DOHH2 (cell line): ENCODE measurements at regions not wholly inside any gene's neighbourhood (a gene's known extent, or its start where the extent isn't known, plus 50 kb on each side); places are given as distances from the start of the nearest gene placed in this dataset.

Source experiments
- H3F3A ChIP-seq: fragments of 200-600 bp; sonication (generic), shearing (Covaris generic); 2 replicates; pipeline ENCODE4 v1.6.0; 2016; ENCODE audit warnings: antibody characterized with exemption, mild to moderate bottlenecking; ENCODE audit not compliant: control insufficient read depth, insufficient read depth
- H3K27ac ChIP-seq: fragments of 200-600 bp; sonication (generic); 2 replicates; pipeline ENCODE4 v1.5.1; 2014; ENCODE audit warnings: low read depth, mild to moderate bottlenecking, low read length, moderate library complexity
- H3K27me3 ChIP-seq: fragments of 200-600 bp; sonication (generic); 2 replicates; pipeline ENCODE4 v1.6.1; 2014; ENCODE audit warnings: mild to moderate bottlenecking, low read length, mixed read lengths; ENCODE audit not compliant: control insufficient read depth
- H3K36me3 ChIP-seq: fragments of 200-600 bp; sonication (generic); 2 replicates; pipeline ENCODE4 v1.6.1; 2014; ENCODE audit warnings: mild to moderate bottlenecking, low read length, moderate library complexity, mixed read lengths; ENCODE audit not compliant: control insufficient read depth
- H3K4me1 ChIP-seq: fragments of 200-600 bp; sonication (generic); 2 replicates; pipeline ENCODE4 v1.6.1; 2014; ENCODE audit warnings: mild to moderate bottlenecking, low read length, mixed read lengths; ENCODE audit not compliant: control insufficient read depth
- H3K4me2 ChIP-seq: fragments of 200-600 bp; sonication (generic); 2 replicates; pipeline ENCODE4 v1.6.0; 2014; ENCODE audit warnings: mild to moderate bottlenecking, low read length, moderate library complexity
- H3K4me3 ChIP-seq: fragments of 200-600 bp; sonication (generic); 2 replicates; pipeline ENCODE4 v1.5.1; 2014; ENCODE audit warnings: mild to moderate bottlenecking, low read length, mixed read lengths
- H3K79me2 ChIP-seq: fragments of 200-600 bp; sonication (generic); 2 replicates; pipeline ENCODE4 v1.6.1; 2014; ENCODE audit warnings: mild to moderate bottlenecking, low read length, mixed read lengths; ENCODE audit not compliant: control insufficient read depth
- H3K9me2 ChIP-seq: fragments of 200-600 bp; sonication (generic); replicated peaks from 2 replicates; pipeline ENCODE4 v1.6.1; 2014; ENCODE audit warnings: mild to moderate bottlenecking, low read length, mixed read lengths; ENCODE audit not compliant: control insufficient read depth
- H3K9me3 ChIP-seq: fragments of 200-600 bp; sonication (generic); 2 replicates; pipeline ENCODE4 v1.6.1; 2014; ENCODE audit warnings: antibody characterized with exemption, low read length, mixed read lengths; ENCODE audit not compliant: control insufficient read depth, insufficient read depth
- H4K20me1 ChIP-seq: fragments of 200-600 bp; sonication (generic); 2 replicates; pipeline ENCODE4 v1.6.0; 2014; ENCODE audit warnings: low read depth, mild to moderate bottlenecking, antibody characterized with exemption, low read length, moderate library complexity; ENCODE audit not compliant: control insufficient read depth, insufficient read depth
- EZH2phosphoT487 ChIP-seq: fragments of 200-600 bp; sonication (generic); IDR thresholded peaks from 2 replicates; pipeline ENCODE4 v1.6.1; 2017; ENCODE audit warnings: borderline replicate concordance, mild to moderate bottlenecking, antibody characterized with exemption, low read length, moderate library complexity, mixed read lengths
- TF ChIP-seq, protein P1 (sequence below): fragments of 200-600 bp; sonication (generic); IDR thresholded peaks from one replicate; pipeline ENCODE4 v1.5.1; 2014; ENCODE audit warnings: antibody characterized with exemption, mild to moderate bottlenecking, low read depth, low read length; ENCODE audit not compliant: poor library complexity, severe bottlenecking

DNA sequence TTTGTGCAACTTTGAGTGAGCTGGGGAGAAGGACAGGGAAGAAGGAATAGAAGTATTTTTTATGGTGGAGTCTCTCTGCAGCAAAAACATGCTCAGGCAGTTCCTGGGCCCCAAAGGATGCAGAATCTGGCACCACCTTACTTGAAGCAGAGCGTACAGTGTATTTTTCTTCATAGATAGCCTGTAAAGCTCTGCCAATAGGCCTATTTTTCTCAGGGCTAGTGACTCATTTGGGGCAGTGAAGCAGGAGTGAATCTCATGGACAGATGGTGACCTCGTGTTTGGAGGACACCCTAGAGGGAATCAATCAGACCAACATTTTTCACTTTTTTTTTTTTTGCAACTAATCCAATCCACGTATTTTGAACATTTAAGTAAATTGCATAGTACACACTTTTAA, 268.1 kb upstream of the CXCR4 start:
- Histone ChIP-seq H3F3A (peaks cover 12% of the 10 kb centered on the region), H3K4me3 (no peak overlapping the region), H3K36me3 (0 out of 2 replicates have a peak, but pooled peaks cover 2% of the 10 kb centered on the region), H3K4me1 (peaks cover 70% of the 10 kb centered on the region), H3K27ac (no peak overlapping the region), H3K4me2 (no peak overlapping the region), H3K27me3 (no peaks in the 10 kb centered on the region), H4K20me1 (no peaks in the 10 kb centered on the region), H3K79me2 (no peaks in the 10 kb centered on the region), H3K9me3 (no peaks in the 10 kb centered on the region), H3K9me2 (no peaks in the 10 kb centered on the region)
- TF ChIP-seq, protein P1, sequence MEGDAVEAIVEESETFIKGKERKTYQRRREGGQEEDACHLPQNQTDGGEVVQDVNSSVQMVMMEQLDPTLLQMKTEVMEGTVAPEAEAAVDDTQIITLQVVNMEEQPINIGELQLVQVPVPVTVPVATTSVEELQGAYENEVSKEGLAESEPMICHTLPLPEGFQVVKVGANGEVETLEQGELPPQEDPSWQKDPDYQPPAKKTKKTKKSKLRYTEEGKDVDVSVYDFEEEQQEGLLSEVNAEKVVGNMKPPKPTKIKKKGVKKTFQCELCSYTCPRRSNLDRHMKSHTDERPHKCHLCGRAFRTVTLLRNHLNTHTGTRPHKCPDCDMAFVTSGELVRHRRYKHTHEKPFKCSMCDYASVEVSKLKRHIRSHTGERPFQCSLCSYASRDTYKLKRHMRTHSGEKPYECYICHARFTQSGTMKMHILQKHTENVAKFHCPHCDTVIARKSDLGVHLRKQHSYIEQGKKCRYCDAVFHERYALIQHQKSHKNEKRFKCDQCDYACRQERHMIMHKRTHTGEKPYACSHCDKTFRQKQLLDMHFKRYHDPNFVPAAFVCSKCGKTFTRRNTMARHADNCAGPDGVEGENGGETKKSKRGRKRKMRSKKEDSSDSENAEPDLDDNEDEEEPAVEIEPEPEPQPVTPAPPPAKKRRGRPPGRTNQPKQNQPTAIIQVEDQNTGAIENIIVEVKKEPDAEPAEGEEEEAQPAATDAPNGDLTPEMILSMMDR = no peak
- no peak for TF ChIP-seq EZH2phosphoT487

DNA sequence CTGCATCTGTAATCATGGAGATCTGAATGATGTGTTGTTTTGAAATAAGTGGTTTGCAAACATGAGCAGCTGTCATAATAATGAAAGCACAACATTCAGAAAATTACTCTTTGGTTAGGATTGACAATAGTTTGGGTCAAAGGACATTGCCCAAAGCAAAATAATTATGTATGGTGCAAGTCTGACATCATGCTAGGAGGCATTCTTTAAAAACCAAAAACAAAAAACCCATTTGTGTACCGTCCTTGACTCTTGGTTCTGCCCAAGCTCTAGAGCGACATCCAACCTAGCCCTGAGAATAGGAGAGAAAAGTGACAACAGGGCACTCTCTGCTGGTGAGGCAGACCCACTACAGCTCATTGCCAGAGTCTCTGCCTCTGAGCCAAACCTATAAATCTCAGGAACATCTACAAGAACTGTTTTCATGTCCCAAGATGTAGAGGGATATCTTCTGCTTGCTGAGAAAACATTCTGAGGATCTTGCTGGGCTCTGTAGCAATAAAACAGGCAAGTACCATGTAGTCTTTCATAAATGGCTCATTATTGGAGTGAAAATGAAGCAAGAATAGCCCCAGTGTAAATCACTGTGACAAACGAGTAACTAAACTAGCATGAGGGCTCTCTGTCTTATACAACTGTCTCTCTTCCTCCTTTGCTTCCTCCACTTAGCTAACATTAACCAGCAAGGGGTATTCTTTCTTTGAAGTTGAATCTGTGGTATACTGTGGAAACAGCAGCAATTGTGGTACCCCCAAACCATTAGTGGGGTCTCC, 266.8 kb upstream of the CXCR4 start:
- peak overlapping the region; percentile 94 for H3K27ac ChIP-seq
- no peaks in the 10 kb centered on the region for H4K20me1 ChIP-seq
- peaks cover 12% of the 10 kb centered on the region for H3F3A ChIP-seq
- no peaks in the 10 kb centered on the region for H3K9me2 ChIP-seq
- H3K36me3 ChIP-seq = 0 out of 2 replicates have a peak, but pooled peaks cover 2% of the 10 kb centered on the region
- H3K79me2 ChIP-seq = no peaks in the 10 kb centered on the region
- H3K27me3 ChIP-seq = no peaks in the 10 kb centered on the region
- TF ChIP-seq, protein P1 = peak; percentile 91
- no peak for TF ChIP-seq EZH2phosphoT487
- H3K4me1 ChIP-seq = peaks cover 63% of the 10 kb centered on the region
- H3K4me3 ChIP-seq = peak overlapping the region; percentile 40
- no peaks in the 10 kb centered on the region for H3K9me3 ChIP-seq
- peak overlapping the region; percentile 57 for H3K4me2 ChIP-seq

DNA sequence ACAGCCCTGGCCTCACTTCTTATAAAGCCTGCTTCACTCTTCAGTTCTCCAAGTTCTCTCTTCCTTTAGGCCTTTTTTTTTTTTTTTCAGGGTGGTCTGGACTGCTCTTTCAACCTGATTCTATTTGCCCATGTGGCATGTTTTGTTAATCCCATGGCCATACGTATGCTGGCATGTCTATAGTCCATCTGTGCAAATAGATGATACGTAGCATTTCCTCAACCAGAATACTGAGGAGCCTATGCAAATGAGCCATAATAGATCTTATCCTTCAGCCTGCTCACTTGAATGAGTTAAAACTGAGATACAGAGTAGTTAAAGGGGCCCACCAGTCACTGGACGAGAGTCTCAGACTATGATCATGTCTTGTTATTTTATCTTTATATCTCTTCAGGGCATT, 265.2 kb upstream of the CXCR4 start:
- Histone ChIP-seq H3K36me3 (0 out of 2 replicates have a peak, but pooled peaks cover 2% of the 10 kb centered on the region), H3K9me3 (no peaks in the 10 kb centered on the region), H3K27me3 (no peaks in the 10 kb centered on the region), H3K9me2 (no peaks in the 10 kb centered on the region), H3F3A (peaks cover 12% of the 10 kb centered on the region), H3K79me2 (no peaks in the 10 kb centered on the region), H3K4me2 (peak overlapping the region; percentile 86), H3K27ac (peak overlapping the region; percentile 94), H3K4me3 (peak overlapping the region; percentile 64), H4K20me1 (no peaks in the 10 kb centered on the region), H3K4me1 (peaks cover 72% of the 10 kb centered on the region)
- no peak for TF ChIP-seq EZH2phosphoT487
